Pancreas (tissue), 10 donors: ENCODE measurements at regions not wholly inside any gene's neighbourhood (a gene's known extent, or its start where the extent isn't known, plus 50 kb on each side); places are given as distances from the start of the nearest gene placed in this dataset.

Experiments
- ATAC-seq, 4 donors: fragments of 200-7000 bp; cut with Tn5 transposase; one replicate each; pipeline versions ENCODE4 v1.8.0 to v1.9.1; 2020; ENCODE audit warnings: mild to moderate bottlenecking in 4 of 4, moderate library complexity in 4 of 4
- DNase-seq, 6 donors: peaks; one replicate each; pipeline ENCODE4 v3.0.0-alpha.2; 2020
- FAIRE-seq: peaks from 2 replicates; lab custom pipeline; 2012; peaks lifted over from hg19 to GRCh38; lab: Jason Lieb, UNC
- H3K27ac ChIP-seq, 4 donors: fragments of 200-600 bp; sonication (generic); 1 replicate in 3 of 4; 2 replicates in 1 of 4; pipeline versions ENCODE4 v1.5.0 to v1.8.0; 2020
- H3K27me3 ChIP-seq, 4 donors: fragments of 200-600 bp; one replicate each; pipeline ENCODE4 v1.8.0; 2021
- H3K36me3 ChIP-seq, 3 donors: fragments of 200-600 bp; sonication (generic) in 1 of 3; one replicate each; pipeline versions ENCODE4 v1.5.0 to v1.8.0; 2020 to 2021
- H3K4me1 ChIP-seq, 3 donors: fragments of 200-600 bp; one replicate each; pipeline ENCODE4 v1.8.0; 2021
- H3K4me3 ChIP-seq, 4 donors: fragments of 200-600 bp; sonication (generic) in 2 of 4; one replicate each; pipeline versions ENCODE4 v1.5.0 to v1.8.0; 2020 to 2021
- H3K9me3 ChIP-seq, 4 donors: fragments of 200-600 bp; one replicate each; pipeline ENCODE4 v1.8.0; 2021
- WGBS, 2 donors: extraction: QIAGEN DNeasy Blood & Tissue Kit; methylation state at CpG; one replicate each; pipeline ENCODE4 v1.1.7; 2013; 5-methylcytosine and 5-hydroxymethylcytosine counted together
- intact Hi-C, 3 donors: fragments of 100-400 bp; cut with DNase I; formaldehyde crosslinking; loops; one replicate each; pipeline versions ENCODE4 v1.11.1 to v1.14.2; 2022
- TF ChIP-seq, protein P1 (sequence below), 4 donors: fragments of 200-600 bp; sonication (generic) in 3 of 4; IDR thresholded peaks; one replicate each; pipeline versions ENCODE4 v1.5.0 to v1.8.0; 2021; ENCODE audit warnings: antibody characterized with exemption in 4 of 4
- donor health status: healthy with polysubstance abuse.
- donor health status: DM: no; HTN: no; CAD: no; lungs with moderate emphysema.
- donor health status: DM: no; HTN: no; CAD: no.
- donor health status: control.
- donor health status: control.
- donor health status: Bipolar disorder and iron deficiency.
- donor health status: DM: yes; HTN: yes; CAD: no.
- donor health status: DM: no; HTN: no; CAD: no.
- donor health status: DM: no; HTN: no; CAD: no.
- donor health status: DM: yes; HTN: yes; CAD: no.

DNA sequence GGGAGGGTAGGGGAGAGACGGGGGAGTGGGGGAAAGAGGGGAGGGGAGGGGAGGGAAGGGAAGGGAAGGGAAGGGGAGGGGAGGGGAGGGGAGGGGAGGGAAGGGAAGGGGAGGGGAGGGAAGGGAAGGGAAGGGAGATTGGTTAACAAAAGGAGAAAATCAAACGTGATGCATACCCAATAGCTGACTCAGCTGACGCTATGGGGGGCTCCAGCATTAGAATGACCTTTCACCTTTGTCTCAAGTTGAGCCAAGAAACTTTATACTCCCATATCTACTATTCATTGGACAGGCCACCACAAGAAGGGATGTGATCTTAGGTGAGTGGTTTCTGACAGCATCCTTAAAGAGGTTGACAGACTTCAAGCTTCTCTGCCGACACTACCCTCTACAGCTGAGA, 432.8 kb upstream of the CDH5 start:
- Histone ChIP-seq H3K27ac (no peak overlapping the region), H3K36me3 (no peaks in the 10 kb centered on the region), H3K4me3 (no peak overlapping the region), H3K27me3 (no peaks in the 10 kb centered on the region), H3K9me3 (no peaks in the 10 kb centered on the region), H3K4me1 (no peaks in the 10 kb centered on the region)
- ATAC-seq (no peak), DNase-seq (no peak), FAIRE-seq (no peak)
- intact Hi-C loops, result no loop called here
- WGBS, 2 donors, result 39 to 76% methylated on average over 3 to 4 of the region's 4 CpGs
- TF ChIP-seq, protein P1, sequence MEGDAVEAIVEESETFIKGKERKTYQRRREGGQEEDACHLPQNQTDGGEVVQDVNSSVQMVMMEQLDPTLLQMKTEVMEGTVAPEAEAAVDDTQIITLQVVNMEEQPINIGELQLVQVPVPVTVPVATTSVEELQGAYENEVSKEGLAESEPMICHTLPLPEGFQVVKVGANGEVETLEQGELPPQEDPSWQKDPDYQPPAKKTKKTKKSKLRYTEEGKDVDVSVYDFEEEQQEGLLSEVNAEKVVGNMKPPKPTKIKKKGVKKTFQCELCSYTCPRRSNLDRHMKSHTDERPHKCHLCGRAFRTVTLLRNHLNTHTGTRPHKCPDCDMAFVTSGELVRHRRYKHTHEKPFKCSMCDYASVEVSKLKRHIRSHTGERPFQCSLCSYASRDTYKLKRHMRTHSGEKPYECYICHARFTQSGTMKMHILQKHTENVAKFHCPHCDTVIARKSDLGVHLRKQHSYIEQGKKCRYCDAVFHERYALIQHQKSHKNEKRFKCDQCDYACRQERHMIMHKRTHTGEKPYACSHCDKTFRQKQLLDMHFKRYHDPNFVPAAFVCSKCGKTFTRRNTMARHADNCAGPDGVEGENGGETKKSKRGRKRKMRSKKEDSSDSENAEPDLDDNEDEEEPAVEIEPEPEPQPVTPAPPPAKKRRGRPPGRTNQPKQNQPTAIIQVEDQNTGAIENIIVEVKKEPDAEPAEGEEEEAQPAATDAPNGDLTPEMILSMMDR (IDR thresholded peaks at IDR 0.05), result no peak

- TF ChIP-seq, protein P1 (IDR thresholded peaks at IDR 0.05), result no peak
Measured at GRCh38 chr16:65932350-65933072, 434.0 kb upstream of the CDH5 start.

DNA sequence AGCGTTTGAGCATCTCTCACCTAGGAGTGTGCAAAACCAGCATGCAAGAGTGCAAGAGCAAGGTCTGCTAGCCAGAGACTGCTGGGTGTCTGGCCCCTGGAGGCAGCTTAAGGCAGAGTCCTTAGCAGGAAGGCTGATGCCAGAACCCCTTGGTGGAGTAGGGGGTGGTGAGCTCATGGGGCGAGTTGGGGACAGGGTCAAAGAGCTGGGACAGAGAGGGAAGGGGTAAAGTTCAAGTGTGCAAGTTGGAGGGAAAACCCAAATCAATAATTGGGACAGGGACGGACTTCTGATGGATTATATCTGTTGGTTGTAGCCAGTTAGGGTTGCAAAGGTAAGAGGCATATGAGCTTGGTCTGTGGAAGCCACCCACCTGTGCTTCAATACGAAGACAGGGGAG, 443.6 kb upstream of the CDH5 start:
- ATAC-seq, result no peak

More at GRCh38 chr16:65932350-65933072, 434.0 kb upstream of the CDH5 start:
- no peak for FAIRE-seq
- H3K4me1 ChIP-seq, result no peaks in the 10 kb centered on the region
- no peaks in the 10 kb centered on the region for H3K36me3 ChIP-seq
- no peaks in the 10 kb centered on the region for H3K9me3 ChIP-seq
- ATAC-seq, result no peak
- no peak overlapping the region for H3K27ac ChIP-seq
- DNase-seq, result no peak
- intact Hi-C loops, result no loop called here
- H3K4me3 ChIP-seq, result no peak overlapping the region
- no peaks in the 10 kb centered on the region for H3K27me3 ChIP-seq
- 47 to 50% methylated on average over 7 of the region's 7 CpGs for WGBS, 2 donors

GRCh38 chr16:65919986-65920376, 446.5 kb upstream of the CDH5 start:
- TF ChIP-seq, protein P1 (IDR thresholded peaks at IDR 0.05), result no peak
- no peak for FAIRE-seq
- ATAC-seq, result no peak
- Histone ChIP-seq H3K9me3 (no peaks in the 10 kb centered on the region), H3K27me3 (no peaks in the 10 kb centered on the region), H3K27ac (no peak overlapping the region), H3K4me1 (no peaks in the 10 kb centered on the region), H3K36me3 (no peaks in the 10 kb centered on the region), H3K4me3 (no peak overlapping the region)
- intact Hi-C loops, result no loop called here
- DNase-seq, result no peak
- WGBS, 2 donors, result 61 to 69% methylated on average over 6 of the region's 6 CpGs

More for the DNA sequence above, 443.6 kb upstream of the CDH5 start:
- intact Hi-C loops, result no loop called here
- Histone ChIP-seq H3K27ac (no peak overlapping the region), H3K36me3 (no peaks in the 10 kb centered on the region), H3K9me3 (no peaks in the 10 kb centered on the region), H3K4me1 (no peaks in the 10 kb centered on the region), H3K27me3 (no peaks in the 10 kb centered on the region), H3K4me3 (no peak overlapping the region)
- TF ChIP-seq, protein P1 (IDR thresholded peaks at IDR 0.05), result no peak
- FAIRE-seq, result no peak
- no peak for DNase-seq
- WGBS, 2 donors, result 31 to 44% methylated on average over 4 of the region's 4 CpGs
